Memory B cell (primary cell): ENCODE measurements at regions not wholly inside any gene's neighbourhood (a gene's known extent, or its start where the extent isn't known, plus 50 kb on each side); places are given as distances from the start of the nearest gene placed in this dataset.

Experiments
- ATAC-seq: fragments of 150-1000 bp; cut with Tn5 transposase; 2 replicates; pipeline ENCODE4 v1.10.0; 2021; ENCODE audit warnings: low read depth, mild to moderate bottlenecking, moderate library complexity
- DNase-seq, 2 donors: peaks; one replicate each; pipeline ENCODE4 v3.0.0; 2022; ENCODE audit warnings: low spot score in 2 of 2
- H3K27ac Mint-ChIP-seq: one replicate; pipeline ENCODE4 v1.8.0; 2022; ENCODE audit warnings: mild to moderate bottlenecking, moderate library complexity, mixed read lengths
- H3K27me3 Mint-ChIP-seq: one replicate; pipeline ENCODE4 v1.8.0; 2022; ENCODE audit warnings: mixed read lengths
- H3K36me3 Mint-ChIP-seq: one replicate; pipeline ENCODE4 v1.8.0; 2022; ENCODE audit warnings: mild to moderate bottlenecking, mixed read lengths
- H3K4me1 Mint-ChIP-seq: one replicate; pipeline ENCODE4 v1.8.0; 2022; ENCODE audit warnings: mixed read lengths
- H3K4me3 Mint-ChIP-seq: one replicate; pipeline ENCODE4 v1.8.0; 2022; ENCODE audit warnings: mild to moderate bottlenecking, moderate library complexity, mixed read lengths
- H3K9me3 Mint-ChIP-seq: one replicate; pipeline ENCODE4 v1.8.0; 2022; ENCODE audit warnings: mixed read lengths

GRCh38 chr2:217107480-217107879 lies 247.6 kb upstream of the TNP1 start:
- H3K9me3 Mint-ChIP-seq, result peaks cover 3% of the 10 kb centered on the region
- no peaks in the 10 kb centered on the region for H3K4me1 Mint-ChIP-seq
- peaks cover 8% of the 10 kb centered on the region for H3K27me3 Mint-ChIP-seq
- no peak overlapping the region for H3K27ac Mint-ChIP-seq
- no peaks in the 10 kb centered on the region for H3K36me3 Mint-ChIP-seq
- no peak for ATAC-seq
- H3K4me3 Mint-ChIP-seq, result no peak overlapping the region
- DNase-seq, result no peak

- Mint-ChIP-seq H3K4me3 (no peak overlapping the region), H3K4me1 (no peaks in the 10 kb centered on the region), H3K36me3 (no peaks in the 10 kb centered on the region), H3K27ac (no peak overlapping the region), H3K27me3 (peaks cover 7% of the 10 kb centered on the region), H3K9me3 (peaks cover 3% of the 10 kb centered on the region)
- DNase-seq, result no peak
- no peak for ATAC-seq
These were observed 246.8 kb upstream of the TNP1 start for GRCh38 chr2:217106650-217107014.

- Mint-ChIP-seq H3K4me1 (no peaks in the 10 kb centered on the region), H3K27me3 (peaks cover 6% of the 10 kb centered on the region), H3K36me3 (no peaks in the 10 kb centered on the region), H3K9me3 (peaks cover 3% of the 10 kb centered on the region), H3K27ac (no peak overlapping the region), H3K4me3 (no peak overlapping the region)
- DNase-seq (no peak), ATAC-seq (no peak)
These were observed 246.1 kb upstream of the TNP1 start for GRCh38 chr2:217105733-217106649.

- ATAC-seq (no peak), DNase-seq (no peak)
- H3K27ac Mint-ChIP-seq, result no peak overlapping the region
- H3K4me3 Mint-ChIP-seq, result no peak overlapping the region
- no peaks in the 10 kb centered on the region for H3K36me3 Mint-ChIP-seq
- peaks cover 1% of the 10 kb centered on the region for H3K9me3 Mint-ChIP-seq
- no peaks in the 10 kb centered on the region for H3K4me1 Mint-ChIP-seq
- peaks cover 5% of the 10 kb centered on the region for H3K27me3 Mint-ChIP-seq
These were observed 244.1 kb upstream of the TNP1 start for GRCh38 chr2:217103752-217104545.

GRCh38 chr2:217102956-217103355 lies 243.1 kb upstream of the TNP1 start:
- peaks cover 1% of the 10 kb centered on the region for H3K9me3 Mint-ChIP-seq
- no peak overlapping the region for H3K27ac Mint-ChIP-seq
- DNase-seq, result no peak
- H3K36me3 Mint-ChIP-seq, result no peaks in the 10 kb centered on the region
- H3K4me1 Mint-ChIP-seq, result no peaks in the 10 kb centered on the region
- H3K27me3 Mint-ChIP-seq, result peaks cover 3% of the 10 kb centered on the region
- no peak for ATAC-seq
- no peak overlapping the region for H3K4me3 Mint-ChIP-seq

- no peaks in the 10 kb centered on the region for H3K36me3 Mint-ChIP-seq
- peaks cover 3% of the 10 kb centered on the region for H3K27me3 Mint-ChIP-seq
- H3K9me3 Mint-ChIP-seq, result peaks cover 1% of the 10 kb centered on the region
- H3K4me1 Mint-ChIP-seq, result no peaks in the 10 kb centered on the region
- ATAC-seq (no peak), DNase-seq (no peak)
- H3K4me3 Mint-ChIP-seq, result no peak overlapping the region
- H3K27ac Mint-ChIP-seq, result no peak overlapping the region
These were observed 242.1 kb upstream of the TNP1 start for GRCh38 chr2:217101972-217102371.

GRCh38 chr2:217099561-217099960 lies 239.7 kb upstream of the TNP1 start:
- Mint-ChIP-seq H3K4me3 (no peak overlapping the region), H3K4me1 (no peaks in the 10 kb centered on the region), H3K27ac (no peak overlapping the region), H3K27me3 (no peaks in the 10 kb centered on the region), H3K9me3 (no peaks in the 10 kb centered on the region), H3K36me3 (no peaks in the 10 kb centered on the region)
- no peak for ATAC-seq
- DNase-seq, result no peak

GRCh38 chr2:217098435-217098834 lies 238.6 kb upstream of the TNP1 start:
- H3K27me3 Mint-ChIP-seq, result no peaks in the 10 kb centered on the region
- no peaks in the 10 kb centered on the region for H3K9me3 Mint-ChIP-seq
- DNase-seq, result no peak
- H3K4me3 Mint-ChIP-seq, result no peak overlapping the region
- no peaks in the 10 kb centered on the region for H3K4me1 Mint-ChIP-seq
- ATAC-seq, result no peak
- H3K36me3 Mint-ChIP-seq, result no peaks in the 10 kb centered on the region
- no peak overlapping the region for H3K27ac Mint-ChIP-seq

GRCh38 chr2:217097346-217097745 lies 237.5 kb upstream of the TNP1 start:
- no peak for ATAC-seq
- H3K27ac Mint-ChIP-seq, result no peak overlapping the region
- no peaks in the 10 kb centered on the region for H3K27me3 Mint-ChIP-seq
- no peaks in the 10 kb centered on the region for H3K36me3 Mint-ChIP-seq
- no peaks in the 10 kb centered on the region for H3K4me1 Mint-ChIP-seq
- DNase-seq, result no peak
- no peak overlapping the region for H3K4me3 Mint-ChIP-seq
- H3K9me3 Mint-ChIP-seq, result no peaks in the 10 kb centered on the region

- DNase-seq (no peak), ATAC-seq (no peak)
- Mint-ChIP-seq H3K27ac (no peak overlapping the region), H3K9me3 (no peaks in the 10 kb centered on the region), H3K4me1 (no peaks in the 10 kb centered on the region), H3K4me3 (no peak overlapping the region), H3K27me3 (no peaks in the 10 kb centered on the region), H3K36me3 (no peaks in the 10 kb centered on the region)
These were observed 236.8 kb upstream of the TNP1 start for GRCh38 chr2:217096474-217097225.

- no peaks in the 10 kb centered on the region for H3K36me3 Mint-ChIP-seq
- H3K9me3 Mint-ChIP-seq, result no peaks in the 10 kb centered on the region
- H3K27ac Mint-ChIP-seq, result no peak overlapping the region
- H3K4me3 Mint-ChIP-seq, result no peak overlapping the region
- DNase-seq (no peak), ATAC-seq (no peak)
- H3K27me3 Mint-ChIP-seq, result peaks cover 3% of the 10 kb centered on the region
- H3K4me1 Mint-ChIP-seq, result peaks cover 1% of the 10 kb centered on the region
These were observed 235.8 kb upstream of the TNP1 start for GRCh38 chr2:217095511-217096205.

- no peaks in the 10 kb centered on the region for H3K9me3 Mint-ChIP-seq
- H3K27me3 Mint-ChIP-seq, result peaks cover 3% of the 10 kb centered on the region
These were observed 233.0 kb upstream of the TNP1 start for GRCh38 chr2:217092710-217093379.

GRCh38 chr2:217091531-217091930 lies 231.7 kb upstream of the TNP1 start:
- Mint-ChIP-seq H3K36me3 (no peaks in the 10 kb centered on the region), H3K9me3 (no peaks in the 10 kb centered on the region), H3K27me3 (peaks cover 3% of the 10 kb centered on the region), H3K4me3 (no peak overlapping the region), H3K27ac (no peak overlapping the region), H3K4me1 (peaks cover 5% of the 10 kb centered on the region)
- no peak for DNase-seq
- no peak for ATAC-seq

More at GRCh38 chr2:217092710-217093379, 233.0 kb upstream of the TNP1 start:
- DNase-seq (no peak), ATAC-seq (no peak)
- Mint-ChIP-seq H3K27ac (no peak overlapping the region), H3K4me3 (no peak overlapping the region), H3K4me1 (peaks cover 5% of the 10 kb centered on the region), H3K36me3 (no peaks in the 10 kb centered on the region)
